D341Med (cell line): ENCODE measurements at regions not wholly inside any gene's neighbourhood (a gene's known extent, or its start where the extent isn't known, plus 50 kb on each side); places are given as distances from the start of the nearest gene placed in this dataset.

Experiments used
- DNase-seq: peaks from one replicate; pipeline ENCODE4 v3.0.0; 2012; ENCODE audit warnings: low spot score

DNA sequence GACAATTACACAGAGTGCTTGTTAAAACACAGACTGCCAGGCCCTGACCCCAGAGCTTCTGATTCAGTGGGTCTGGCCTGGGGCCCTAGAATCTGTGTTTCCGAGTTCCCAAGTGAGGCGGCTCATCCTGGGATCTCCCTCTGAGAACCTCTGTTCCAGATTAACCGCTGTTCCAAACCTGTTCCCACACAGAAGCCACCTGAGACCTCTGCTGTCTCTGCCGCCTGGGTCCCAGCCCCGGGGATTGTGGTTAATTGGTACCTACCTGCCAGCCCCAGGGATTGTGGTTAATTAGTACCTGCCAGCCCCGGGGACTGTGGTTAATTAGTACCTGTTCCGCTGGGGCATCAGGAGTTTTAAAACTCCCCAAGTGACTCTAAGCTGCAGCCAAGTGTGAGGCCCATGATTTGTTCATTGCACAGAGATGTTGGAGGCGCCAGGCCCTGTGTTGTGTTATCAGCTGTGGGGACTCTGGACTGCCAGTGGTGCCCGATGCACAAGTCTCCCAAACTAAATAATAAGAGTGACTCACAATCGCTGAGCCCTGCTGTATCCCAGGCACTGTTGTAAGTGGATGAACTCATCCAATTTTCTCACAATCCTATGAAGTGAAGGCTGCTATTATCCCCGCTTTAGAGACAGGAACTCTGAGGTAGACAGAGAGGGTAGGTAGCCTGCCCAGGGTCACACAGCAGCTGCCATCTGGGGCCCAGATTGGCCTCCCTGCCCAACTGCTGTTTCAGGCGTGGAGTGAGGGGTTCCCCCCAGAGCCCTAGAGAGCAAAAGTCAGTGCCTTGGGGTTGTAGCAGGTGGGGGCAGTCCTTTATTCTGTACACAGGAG, 219.7 kb downstream of the IRF8 start:
- DNase-seq: no peak

- no peak for DNase-seq
Measured at GRCh38 chr16:86120201-86121192, 221.5 kb downstream of the IRF8 start.

- DNase-seq: no peak
Measured at GRCh38 chr16:86121374-86122010, 222.5 kb downstream of the IRF8 start.

GRCh38 chr16:86122681-86123342, 223.8 kb downstream of the IRF8 start:
- no peak for DNase-seq

- no peak for DNase-seq
Measured at GRCh38 chr16:86124321-86124720, 225.4 kb downstream of the IRF8 start.

- DNase-seq: no peak
Measured at GRCh38 chr16:86126891-86127290, 227.9 kb downstream of the IRF8 start.

- no peak for DNase-seq
Measured at GRCh38 chr16:86127366-86127765, 228.4 kb downstream of the IRF8 start.

- no peak for DNase-seq
Measured at GRCh38 chr16:86128246-86128645, 229.3 kb downstream of the IRF8 start.

DNA sequence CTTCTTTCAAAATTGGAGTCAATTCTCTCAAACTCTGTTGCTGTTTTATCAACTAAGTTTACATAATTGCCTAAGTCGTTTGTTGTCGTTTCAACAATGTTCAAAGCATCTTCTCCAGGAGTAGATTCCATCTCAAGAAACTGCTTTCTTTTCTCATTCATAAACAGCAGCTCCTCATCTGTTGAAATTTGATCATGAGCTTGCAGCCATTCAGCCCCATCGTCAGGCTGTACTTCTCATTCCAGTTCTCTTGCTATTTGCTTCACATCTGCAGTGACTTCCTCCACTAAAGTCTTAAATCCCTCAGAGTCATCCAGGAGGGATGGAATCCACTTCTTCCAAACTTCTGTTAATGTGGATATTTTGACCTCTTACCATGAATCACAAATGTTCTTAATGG, 230.6 kb downstream of the IRF8 start:
- DNase-seq: no peak

GRCh38 chr16:86133377-86133776, 234.4 kb downstream of the IRF8 start:
- no peak for DNase-seq

GRCh38 chr16:86133847-86134375, 234.9 kb downstream of the IRF8 start:
- DNase-seq: no peak

- DNase-seq: no peak
Measured at GRCh38 chr16:86134802-86135461, 236.0 kb downstream of the IRF8 start.

GRCh38 chr16:86137359-86137758, 238.4 kb downstream of the IRF8 start:
- no peak for DNase-seq

- DNase-seq: no peak
Measured at GRCh38 chr16:86138121-86139085, 239.4 kb downstream of the IRF8 start.

GRCh38 chr16:86142801-86143236, 243.9 kb downstream of the IRF8 start:
- DNase-seq: no peak

DNA sequence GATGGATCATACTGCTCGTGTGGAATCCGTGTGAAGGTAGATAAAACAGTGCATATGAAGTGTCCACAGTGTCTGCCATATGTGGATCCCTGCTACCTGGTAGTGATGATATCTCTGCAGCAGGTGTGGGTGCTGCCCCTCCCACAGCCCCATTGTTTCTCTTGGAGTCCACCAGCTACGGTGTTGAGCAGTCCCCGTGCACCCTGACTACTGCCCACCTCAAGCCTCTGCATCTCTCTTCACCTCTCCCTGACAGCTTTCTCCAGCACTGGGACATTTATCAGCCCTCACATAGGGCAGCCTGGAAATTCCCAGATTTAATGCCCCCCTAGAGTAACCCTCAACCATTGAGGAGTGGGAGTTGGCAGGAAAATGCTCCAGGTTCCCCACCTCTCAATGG, 244.7 kb downstream of the IRF8 start:
- no peak for DNase-seq

- no peak for DNase-seq
Measured at GRCh38 chr16:86145669-86146068, 246.7 kb downstream of the IRF8 start.

DNA sequence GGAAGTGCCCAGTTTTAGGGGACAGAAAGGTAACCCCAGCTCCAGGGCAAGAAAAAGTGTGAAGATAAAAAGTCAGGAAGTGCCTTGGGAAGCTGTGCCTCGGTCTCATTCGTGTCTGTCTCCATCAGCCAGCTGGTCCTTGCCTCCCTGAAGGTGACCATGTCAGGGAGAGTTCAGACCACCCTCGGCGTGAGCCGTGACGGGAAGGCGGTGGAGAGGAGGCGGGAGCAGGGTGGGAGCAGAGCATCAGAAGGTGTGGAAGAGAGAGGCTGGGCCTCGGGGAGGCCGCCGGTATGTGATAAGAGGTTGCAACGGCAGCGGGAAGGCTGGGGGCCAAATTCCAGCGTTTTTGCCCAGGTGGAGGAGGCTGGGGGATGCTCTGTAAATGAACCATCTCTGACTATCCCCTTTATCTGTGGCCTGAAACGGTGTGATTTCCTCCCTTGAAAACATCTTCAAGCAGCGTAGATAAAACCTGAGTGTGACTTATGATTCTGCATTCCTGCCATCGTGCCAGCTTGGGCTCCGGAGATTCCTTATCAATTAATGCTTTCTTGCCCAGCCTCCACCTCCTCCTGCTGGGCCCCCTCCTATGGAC, 251.8 kb downstream of the IRF8 start:
- no peak for DNase-seq

GRCh38 chr16:86151239-86151851, 252.4 kb downstream of the IRF8 start:
- no peak for DNase-seq
